ENCODE measurements at regions not wholly inside any gene's neighbourhood (a gene's known extent, or its start where the extent isn't known, plus 50 kb on each side); places are given as distances from the start of the nearest gene placed in this dataset.
A peak's percentile ranks its signal among the peaks of the same experiment; 100 is the strongest.
"Not testable (repeated sequence)": the region's sequence is repeated elsewhere in the genome, so short reads cannot be mapped to it uniquely, and the experiment has no call there.

- DNase-seq (ENCODE audit: low spot score): no peak
Observed at GRCh38 chr11:109936661-109937180, 156.5 kb upstream of the ZC3H12C start.

DNA sequence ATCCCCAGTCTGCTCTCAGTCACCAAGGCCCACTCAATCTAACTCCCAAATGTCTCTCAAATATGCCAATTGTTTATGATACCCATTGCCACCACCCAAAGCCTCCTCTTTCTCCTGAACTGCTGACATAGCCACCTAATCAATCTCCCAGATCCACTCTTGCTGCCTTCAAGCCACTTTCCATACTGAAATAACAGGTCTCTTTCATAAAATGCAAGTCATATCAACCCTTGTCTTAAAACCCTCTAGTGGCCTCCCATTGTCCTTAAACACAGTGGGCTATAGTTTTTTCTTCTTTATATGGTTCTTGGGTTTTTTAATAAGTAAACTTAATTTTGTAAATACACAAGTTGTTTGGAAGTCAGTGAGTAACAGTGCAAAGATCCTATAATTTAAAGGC is 155.2 kb upstream of the ZC3H12C start:
- DNase-seq (ENCODE audit: low spot score): no peak

GRCh38 chr11:109939166-109939810 is 153.9 kb upstream of the ZC3H12C start:
- peak; percentile 32 for DNase-seq (ENCODE audit: low spot score)

- DNase-seq (ENCODE audit: low spot score): no peak
Observed at GRCh38 chr11:109940816-109941215, 152.4 kb upstream of the ZC3H12C start.

GRCh38 chr11:109945626-109946321 is 147.4 kb upstream of the ZC3H12C start:
- no peak for DNase-seq (ENCODE audit: low spot score)

GRCh38 chr11:109946322-109946846 is 146.8 kb upstream of the ZC3H12C start:
- peak; percentile 88 for DNase-seq (ENCODE audit: low spot score)

DNA sequence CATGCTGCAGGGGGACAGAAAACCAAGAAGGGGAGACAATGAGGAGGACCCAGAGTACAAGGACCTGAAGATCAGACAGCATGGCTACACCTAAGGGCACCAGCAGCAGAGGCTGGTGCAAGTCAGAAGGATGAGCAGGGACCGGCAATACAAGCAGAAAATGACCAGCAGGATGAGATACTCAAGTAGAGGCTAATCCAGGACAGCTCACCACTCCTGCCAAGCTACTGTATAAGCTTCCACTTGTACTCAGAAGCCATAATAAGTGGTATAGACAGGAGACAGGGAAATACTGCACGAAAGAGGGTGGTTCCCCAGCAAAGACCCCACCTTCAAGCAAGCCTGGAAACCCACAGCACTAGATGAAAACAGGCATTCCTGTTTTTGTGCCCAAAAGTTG is 138.7 kb upstream of the ZC3H12C start:
- no peak for DNase-seq (ENCODE audit: low spot score)

DNA sequence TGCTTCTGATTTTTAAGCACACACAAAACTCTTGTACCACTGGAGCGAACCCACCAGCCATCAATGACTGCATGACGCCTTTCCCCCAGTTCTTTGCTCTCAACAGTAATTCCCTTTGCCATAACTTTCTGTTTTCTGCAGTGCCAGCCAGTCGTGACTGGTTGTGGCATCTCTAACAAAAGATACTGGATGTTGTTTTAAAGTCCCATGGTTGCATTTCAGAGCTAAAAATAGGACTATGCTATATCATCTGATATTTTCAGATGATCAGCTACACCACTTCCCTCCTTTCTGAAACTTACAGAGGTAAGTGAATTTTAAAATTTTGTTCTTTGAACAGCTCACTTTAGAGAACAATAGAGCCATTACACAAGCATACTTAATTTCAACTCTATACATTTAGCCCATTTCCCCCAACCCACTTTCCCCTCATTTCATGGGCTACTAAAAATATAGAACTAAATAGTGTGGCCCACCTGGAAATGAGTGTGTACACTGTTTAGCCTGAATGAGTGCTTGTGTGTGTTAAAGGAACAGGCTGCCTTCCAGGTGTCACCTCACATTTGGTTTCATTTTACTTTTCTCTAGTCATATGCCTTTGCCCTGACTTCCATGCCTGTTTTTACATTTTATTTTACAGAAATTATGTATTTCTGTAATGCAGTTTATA is 136.9 kb upstream of the ZC3H12C start:
- DNase-seq (ENCODE audit: low spot score): no peak

DNA sequence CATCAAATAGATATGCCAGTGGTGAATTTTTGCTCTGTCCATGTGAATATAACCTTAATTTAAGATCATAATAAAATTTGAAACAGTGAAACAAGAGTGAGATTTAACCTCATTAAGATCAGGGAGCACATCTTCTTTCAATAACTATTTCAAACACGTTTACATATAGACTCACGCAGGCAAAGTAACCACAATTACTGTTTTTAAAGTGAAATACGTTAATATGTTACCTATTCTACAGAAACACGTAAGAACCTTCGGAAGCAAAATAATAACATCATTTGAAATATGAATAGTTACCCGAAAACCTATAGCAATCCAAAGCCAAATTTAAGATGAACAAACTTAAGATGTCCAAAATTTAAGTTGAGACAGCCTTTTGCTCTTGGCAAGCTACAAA is 136.2 kb upstream of the ZC3H12C start:
- no peak for DNase-seq (ENCODE audit: low spot score)

DNA sequence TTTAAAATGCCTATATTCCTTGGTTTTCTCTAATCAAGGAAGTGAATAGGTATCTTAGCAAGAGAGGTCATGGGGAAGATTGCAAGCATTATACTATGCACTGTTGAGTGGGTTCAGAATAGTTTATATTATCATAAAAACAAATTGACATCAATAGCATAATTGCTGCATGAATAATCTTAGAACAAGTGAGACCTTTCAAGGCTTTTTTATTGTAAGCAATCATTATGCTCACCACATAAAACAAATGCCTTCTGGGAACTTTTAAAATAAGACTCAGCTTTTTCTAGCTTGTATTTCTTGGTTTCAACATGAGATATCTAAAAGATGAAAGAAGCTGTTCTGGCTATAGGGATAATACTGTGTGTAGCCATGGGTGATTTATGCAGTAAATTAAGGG is 135.6 kb upstream of the ZC3H12C start:
- DNase-seq (ENCODE audit: low spot score): no peak

DNA sequence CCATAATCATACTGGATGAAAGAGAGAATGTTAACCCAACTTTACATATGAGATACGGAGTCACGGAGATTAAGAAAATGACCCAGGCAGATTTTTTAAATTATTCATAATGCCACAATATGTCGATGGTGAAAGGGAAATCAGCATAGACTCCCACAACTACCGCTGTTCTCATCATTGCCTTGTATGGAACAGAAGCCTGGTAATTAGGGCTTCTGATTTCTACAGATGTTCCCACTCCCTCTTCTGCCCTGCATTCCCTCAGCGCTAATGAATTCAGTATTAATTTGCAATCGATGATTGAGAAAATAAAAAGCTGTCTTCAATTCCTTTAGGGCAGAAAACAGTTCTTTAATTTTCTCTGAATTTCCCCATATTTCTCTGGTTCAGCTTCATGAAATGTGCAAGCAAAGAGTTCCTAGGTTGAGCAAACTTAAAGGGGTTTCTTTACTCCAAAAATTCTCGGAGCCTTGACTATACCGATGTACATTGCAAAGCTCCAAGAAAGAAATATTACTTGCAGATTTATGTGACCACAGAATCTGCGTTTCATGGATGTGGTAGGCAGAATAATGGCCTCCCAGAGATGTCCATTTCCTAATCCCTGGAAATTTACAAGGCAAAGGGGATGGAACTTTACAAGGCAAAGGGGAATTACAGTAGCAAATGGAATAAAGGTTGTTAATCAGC is 134.9 kb upstream of the ZC3H12C start:
- no peak for DNase-seq (ENCODE audit: low spot score)

DNA sequence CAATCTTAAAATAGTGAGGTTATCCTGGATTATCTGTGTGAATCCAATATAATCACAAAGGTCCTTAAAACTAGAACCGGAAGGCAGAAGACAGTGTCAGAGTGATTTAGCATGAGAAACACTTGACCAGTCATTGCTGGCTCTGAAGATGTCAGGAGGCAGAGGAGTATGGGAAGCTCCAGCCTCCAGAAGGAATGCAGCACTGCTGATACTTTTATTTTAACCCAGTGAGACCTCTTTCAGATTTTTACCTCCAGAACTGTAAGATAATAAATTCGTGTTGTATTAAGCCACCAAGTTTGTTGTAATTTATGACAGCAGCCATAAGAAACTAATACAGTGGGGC is 134.4 kb upstream of the ZC3H12C start:
- DNase-seq (ENCODE audit: low spot score): no peak

DNA sequence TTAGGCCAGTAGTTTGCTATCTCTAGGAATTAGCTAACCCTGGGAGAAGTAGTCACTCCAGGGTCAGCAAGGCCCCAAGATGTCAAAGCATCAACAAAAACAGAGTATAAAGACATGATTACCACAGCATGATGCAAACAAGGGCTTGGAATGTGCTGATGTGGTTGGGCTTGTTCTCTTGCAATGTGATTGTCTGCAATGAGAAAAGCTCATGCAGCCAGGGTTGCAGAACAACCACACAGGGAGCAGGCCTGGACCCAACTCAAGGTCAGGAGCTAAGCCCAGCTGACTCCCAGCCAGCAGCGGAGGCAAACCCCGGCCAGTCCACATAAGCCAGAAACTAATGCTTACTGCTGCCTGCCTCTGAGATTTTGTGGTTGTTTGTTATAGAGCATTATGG is 132.4 kb upstream of the ZC3H12C start:
- DNase-seq (ENCODE audit: low spot score): peak; percentile 23

DNA sequence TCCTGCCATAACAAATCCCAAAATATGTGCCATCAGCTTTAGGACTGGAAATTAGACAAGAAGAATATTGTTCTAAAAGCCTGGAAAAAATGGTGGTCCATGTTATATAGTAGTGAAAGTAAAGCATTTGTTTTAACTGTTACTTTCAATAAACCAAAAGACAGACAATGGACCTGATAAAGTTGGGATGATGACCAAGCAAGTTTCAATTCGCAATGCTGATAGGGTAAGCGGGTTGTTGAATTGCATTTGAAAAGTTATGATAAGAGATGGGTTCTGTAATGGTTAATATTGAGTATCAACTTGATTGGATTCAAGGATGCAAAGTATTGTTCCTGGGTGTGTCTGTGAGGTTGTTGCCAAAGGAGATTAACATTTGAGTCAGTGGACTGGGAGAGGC is 131.9 kb upstream of the ZC3H12C start:
- DNase-seq (ENCODE audit: low spot score): no peak

- DNase-seq (ENCODE audit: low spot score): no peak
Observed at GRCh38 chr11:109963101-109963500, 130.1 kb upstream of the ZC3H12C start.

- no peak for DNase-seq (ENCODE audit: low spot score)
Observed at GRCh38 chr11:109964487-109964886, 128.7 kb upstream of the ZC3H12C start.

- not testable (repeated sequence) for DNase-seq (ENCODE audit: low spot score)
Observed at GRCh38 chr11:109965445-109965844, 127.7 kb upstream of the ZC3H12C start.

- DNase-seq (ENCODE audit: low spot score): not testable (repeated sequence)
Observed at GRCh38 chr11:109965926-109966325, 127.3 kb upstream of the ZC3H12C start.

GRCh38 chr11:109967136-109967535 is 126.1 kb upstream of the ZC3H12C start:
- not testable (repeated sequence) for DNase-seq (ENCODE audit: low spot score)

- DNase-seq (ENCODE audit: low spot score): no peak
Observed at GRCh38 chr11:109968299-109968698, 124.9 kb upstream of the ZC3H12C start.

- no peak for DNase-seq (ENCODE audit: low spot score)
Observed at GRCh38 chr11:109968781-109969180, 124.4 kb upstream of the ZC3H12C start.

DNA sequence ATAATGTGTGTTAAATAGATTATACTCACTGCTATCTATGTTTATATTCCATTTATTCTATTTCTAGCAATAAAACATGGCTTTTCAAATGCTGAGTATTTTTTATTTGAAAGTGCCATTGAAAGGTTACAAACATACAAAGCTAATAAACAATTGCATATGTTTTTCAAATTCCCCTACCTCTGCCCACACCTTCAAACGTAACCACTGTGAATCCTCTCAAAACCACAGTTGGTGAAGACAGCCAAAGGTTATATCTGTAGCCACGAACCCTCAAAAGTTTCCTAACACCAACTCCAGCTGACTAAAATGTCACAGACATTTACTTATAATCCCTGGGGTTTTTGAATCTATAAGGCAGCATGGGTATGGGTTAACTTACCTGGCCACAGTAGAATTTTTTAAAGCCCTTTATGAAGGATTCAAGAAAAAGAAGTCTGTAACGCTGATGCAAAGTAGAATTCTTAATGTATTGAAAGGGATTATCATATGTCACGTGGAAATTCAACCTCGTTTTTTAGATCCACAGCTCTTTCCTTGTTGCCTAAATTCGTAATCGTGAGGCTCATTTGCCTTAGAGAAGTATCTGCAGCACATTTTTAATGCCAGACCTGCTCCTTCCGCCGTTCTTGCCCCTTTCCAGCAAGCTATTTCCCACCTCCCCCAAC is 122.5 kb upstream of the ZC3H12C start:
- DNase-seq (ENCODE audit: low spot score): no peak

Measured in mucosa of gallbladder (tissue), 1 donor.